Activated T-cell treated with anti-CD3 and anti-CD28 coated beads, Interleukin-2, amount 50 U/mL, for 72 hours (primary cell): ENCODE measurements at regions not wholly inside any gene's neighbourhood (a gene's known extent, or its start where the extent isn't known, plus 50 kb on each side); places are given as distances from the start of the nearest gene placed in this dataset.

Source experiments
- ATAC-seq, 2 donors: fragments of 150-1000 bp; cut with Tn5 transposase; replicated peaks in 1 of 2; 2 replicates each; pipeline ENCODE4 v1.10.0; 2021; ENCODE audit warnings: moderate library complexity in 2 of 2, mild to moderate bottlenecking in 1 of 2
- DNase-seq, 2 donors: peaks; one replicate each; pipeline ENCODE4 v3.0.0; 2021 to 2022; ENCODE audit warnings: mixed read lengths in 1 of 2
- H3K27ac Mint-ChIP-seq: one replicate; pipeline ENCODE4 v1.8.0; 2022; ENCODE audit warnings: mild to moderate bottlenecking, moderate library complexity, mixed read lengths
- H3K27me3 Mint-ChIP-seq: one replicate; pipeline ENCODE4 v1.8.0; 2022; ENCODE audit warnings: low read depth, mixed read lengths
- H3K36me3 Mint-ChIP-seq, 2 donors: one replicate each; pipeline ENCODE4 v1.8.0; 2022; ENCODE audit warnings: mixed read lengths in 2 of 2, mild to moderate bottlenecking in 1 of 2; ENCODE audit not compliant: insufficient read depth in 2 of 2
- H3K4me1 Mint-ChIP-seq: one replicate; pipeline ENCODE4 v1.8.0; 2022; ENCODE audit warnings: low read depth, mixed read lengths
- H3K4me3 Mint-ChIP-seq, 2 donors: one replicate each; pipeline ENCODE4 v1.8.0; 2022; ENCODE audit warnings: mild to moderate bottlenecking in 2 of 2, mixed read lengths in 2 of 2, moderate library complexity in 2 of 2
- H3K9me3 Mint-ChIP-seq, 2 donors: one replicate each; pipeline ENCODE4 v1.8.0; 2022; ENCODE audit warnings: mixed read lengths in 2 of 2

GRCh38 chr7:81211934-81212320 is 293.1 kb upstream of the SEMA3C start:
- ATAC-seq: no peak
- H3K9me3 Mint-ChIP-seq: peaks cover 1 to 2% of the 10 kb centered on the region in 2 donors
- no peak for DNase-seq
- H3K4me3 Mint-ChIP-seq: no peak overlapping the region
- H3K4me1 Mint-ChIP-seq: no peaks in the 10 kb centered on the region
- H3K36me3 Mint-ChIP-seq: peaks cover 0 to 2% of the 10 kb centered on the region in 2 donors
- H3K27ac Mint-ChIP-seq: no peak overlapping the region
- no peaks in the 10 kb centered on the region for H3K27me3 Mint-ChIP-seq

GRCh38 chr7:81211204-81211933 is 292.5 kb upstream of the SEMA3C start:
- Mint-ChIP-seq H3K4me1 (no peaks in the 10 kb centered on the region), H3K4me3 (no peak overlapping the region)

GRCh38 chr7:81210137-81211064 is 291.6 kb upstream of the SEMA3C start:
- no peaks in the 10 kb centered on the region for H3K4me1 Mint-ChIP-seq
- H3K27me3 Mint-ChIP-seq: no peaks in the 10 kb centered on the region
- no peak for ATAC-seq
- no peak overlapping the region for H3K27ac Mint-ChIP-seq
- peaks cover 0 to 2% of the 10 kb centered on the region in 2 donors for H3K36me3 Mint-ChIP-seq
- no peak for DNase-seq
- no peak overlapping the region for H3K4me3 Mint-ChIP-seq
- peaks cover 1 to 2% of the 10 kb centered on the region in 2 donors for H3K9me3 Mint-ChIP-seq

More at GRCh38 chr7:81211204-81211933, 292.5 kb upstream of the SEMA3C start:
- DNase-seq (no peak), ATAC-seq (no peak)
- Mint-ChIP-seq H3K9me3 (peaks cover 1 to 2% of the 10 kb centered on the region in 2 donors), H3K27me3 (no peaks in the 10 kb centered on the region), H3K36me3 (peaks cover 0 to 2% of the 10 kb centered on the region in 2 donors), H3K27ac (no peak overlapping the region)

- Mint-ChIP-seq H3K36me3 (peaks cover 0 to 2% of the 10 kb centered on the region in 2 donors), H3K4me1 (no peaks in the 10 kb centered on the region), H3K27me3 (no peaks in the 10 kb centered on the region), H3K4me3 (no peak overlapping the region), H3K27ac (no peak overlapping the region), H3K9me3 (peaks cover 4 to 7% of the 10 kb centered on the region in 2 donors)
- DNase-seq: no peak
- no peak for ATAC-seq
Observed at GRCh38 chr7:81209059-81209458, 290.2 kb upstream of the SEMA3C start.

- ATAC-seq: no peak
- H3K9me3 Mint-ChIP-seq: peaks cover 4 to 7% of the 10 kb centered on the region in 2 donors
- no peak overlapping the region for H3K27ac Mint-ChIP-seq
- no peak for DNase-seq
- H3K4me1 Mint-ChIP-seq: no peaks in the 10 kb centered on the region
- no peaks in the 10 kb centered on the region for H3K27me3 Mint-ChIP-seq
- H3K4me3 Mint-ChIP-seq: no peak overlapping the region
- peaks cover 0 to 2% of the 10 kb centered on the region in 2 donors for H3K36me3 Mint-ChIP-seq
Observed at GRCh38 chr7:81207801-81208200, 288.9 kb upstream of the SEMA3C start.

- no peak overlapping the region for H3K27ac Mint-ChIP-seq
- H3K4me1 Mint-ChIP-seq: no peaks in the 10 kb centered on the region
- no peak for ATAC-seq
- DNase-seq: no peak
- no peaks in the 10 kb centered on the region for H3K27me3 Mint-ChIP-seq
- H3K36me3 Mint-ChIP-seq: peaks cover 0 to 2% of the 10 kb centered on the region in 2 donors
- no peak overlapping the region for H3K4me3 Mint-ChIP-seq
- H3K9me3 Mint-ChIP-seq: peaks cover 4 to 7% of the 10 kb centered on the region in 2 donors
Observed at GRCh38 chr7:81206667-81207360, 288.0 kb upstream of the SEMA3C start.

- Mint-ChIP-seq H3K27me3 (no peaks in the 10 kb centered on the region), H3K4me3 (no peak overlapping the region), H3K27ac (no peak overlapping the region), H3K9me3 (peaks cover 4 to 7% of the 10 kb centered on the region in 2 donors), H3K36me3 (peaks cover 0 to 2% of the 10 kb centered on the region in 2 donors), H3K4me1 (no peaks in the 10 kb centered on the region)
- ATAC-seq (no peak), DNase-seq (no peak)
Observed at GRCh38 chr7:81206217-81206616, 287.4 kb upstream of the SEMA3C start.

GRCh38 chr7:81201188-81201587 is 282.3 kb upstream of the SEMA3C start:
- Mint-ChIP-seq H3K4me3 (no peak overlapping the region), H3K27me3 (no peaks in the 10 kb centered on the region), H3K27ac (no peak overlapping the region), H3K36me3 (no peaks in the 10 kb centered on the region), H3K4me1 (no peaks in the 10 kb centered on the region), H3K9me3 (peaks cover 4 to 8% of the 10 kb centered on the region in 2 donors)
- ATAC-seq (no peak), DNase-seq (no peak)

GRCh38 chr7:81198766-81199165 is 279.9 kb upstream of the SEMA3C start:
- Mint-ChIP-seq H3K9me3 (peaks cover 0 to 5% of the 10 kb centered on the region in 2 donors), H3K27me3 (no peaks in the 10 kb centered on the region), H3K4me1 (no peaks in the 10 kb centered on the region), H3K27ac (no peak overlapping the region), H3K36me3 (no peaks in the 10 kb centered on the region), H3K4me3 (no peak overlapping the region)
- DNase-seq (no peak), ATAC-seq (no peak)

GRCh38 chr7:81197266-81197665 is 278.4 kb upstream of the SEMA3C start:
- no peaks in the 10 kb centered on the region for H3K27me3 Mint-ChIP-seq
- ATAC-seq: no peak
- H3K36me3 Mint-ChIP-seq: no peaks in the 10 kb centered on the region
- no peak overlapping the region for H3K27ac Mint-ChIP-seq
- no peak overlapping the region for H3K4me3 Mint-ChIP-seq
- no peaks in the 10 kb centered on the region for H3K4me1 Mint-ChIP-seq
- peaks cover 0 to 5% of the 10 kb centered on the region in 2 donors for H3K9me3 Mint-ChIP-seq
- DNase-seq: no peak

- H3K4me3 Mint-ChIP-seq: no peak overlapping the region
- DNase-seq: no peak
Observed at GRCh38 chr7:81195033-81195432, 276.2 kb upstream of the SEMA3C start.

GRCh38 chr7:81190997-81191768 is 272.3 kb upstream of the SEMA3C start:
- Mint-ChIP-seq H3K36me3 (no peaks in the 10 kb centered on the region), H3K4me3 (no peak overlapping the region), H3K4me1 (no peaks in the 10 kb centered on the region), H3K27ac (no peak overlapping the region), H3K27me3 (no peaks in the 10 kb centered on the region), H3K9me3 (peaks cover 0 to 4% of the 10 kb centered on the region in 2 donors)
- ATAC-seq (no peak), DNase-seq (no peak)

More at GRCh38 chr7:81195033-81195432, 276.2 kb upstream of the SEMA3C start:
- Mint-ChIP-seq H3K9me3 (peaks cover 0 to 3% of the 10 kb centered on the region in 2 donors), H3K4me1 (no peaks in the 10 kb centered on the region), H3K27me3 (no peaks in the 10 kb centered on the region), H3K36me3 (no peaks in the 10 kb centered on the region), H3K27ac (no peak overlapping the region)
- ATAC-seq: no peak
